Lower lobe of right lung (tissue), 2 donors: ENCODE measurements at regions not wholly inside any gene's neighbourhood (a gene's known extent, or its start where the extent isn't known, plus 50 kb on each side); places are given as distances from the start of the nearest gene placed in this dataset.
A peak's percentile ranks its signal among the peaks of the same experiment; 100 is the strongest.

ENCODE experiments used
- ATAC-seq, 2 donors: fragments of 200-7000 bp; cut with Tn5 transposase; one replicate each; pipeline ENCODE4 v1.9.1; 2020 to 2022; ENCODE audit warnings: mild to moderate bottlenecking in 2 of 2, moderate library complexity in 2 of 2
- DNase-seq: peaks from one replicate; pipeline ENCODE4 v3.0.0-alpha.2; 2020
- H3K27ac ChIP-seq: fragments of 200-600 bp; one replicate; pipeline ENCODE4 v1.8.0; 2022
- H3K27me3 ChIP-seq: fragments of 200-600 bp; one replicate; pipeline ENCODE4 v1.8.0; 2022; ENCODE audit warnings: low read depth
- H3K36me3 ChIP-seq: fragments of 200-600 bp; one replicate; pipeline ENCODE4 v1.8.0; 2022; ENCODE audit warnings: mild to moderate bottlenecking
- H3K4me1 ChIP-seq: fragments of 200-600 bp; one replicate; pipeline ENCODE4 v1.8.0; 2022
- H3K4me3 ChIP-seq: fragments of 200-600 bp; one replicate; pipeline ENCODE4 v1.8.0; 2022; ENCODE audit warnings: mild to moderate bottlenecking
- H3K9me3 ChIP-seq: fragments of 200-600 bp; one replicate; pipeline ENCODE4 v1.8.0; 2022
- intact Hi-C: fragments of 100-400 bp; cut with DNase I; formaldehyde crosslinking; loops from one replicate; pipeline ENCODE4 v1.11.0; 2022
- TF ChIP-seq, protein P1 (sequence below): fragments of 200-600 bp; IDR thresholded peaks from one replicate; pipeline ENCODE4 v1.8.0; 2022; ENCODE audit warnings: antibody characterized with exemption, mild to moderate bottlenecking
- donor health status: DM: no; HTN: yes; CAD: no; lungs with severe emphysema.

GRCh38 chr21:27719226-27719625, 752.3 kb upstream of the ADAMTS5 start:
- ATAC-seq (no peak), DNase-seq (no peak)
- TF ChIP-seq, protein P1, sequence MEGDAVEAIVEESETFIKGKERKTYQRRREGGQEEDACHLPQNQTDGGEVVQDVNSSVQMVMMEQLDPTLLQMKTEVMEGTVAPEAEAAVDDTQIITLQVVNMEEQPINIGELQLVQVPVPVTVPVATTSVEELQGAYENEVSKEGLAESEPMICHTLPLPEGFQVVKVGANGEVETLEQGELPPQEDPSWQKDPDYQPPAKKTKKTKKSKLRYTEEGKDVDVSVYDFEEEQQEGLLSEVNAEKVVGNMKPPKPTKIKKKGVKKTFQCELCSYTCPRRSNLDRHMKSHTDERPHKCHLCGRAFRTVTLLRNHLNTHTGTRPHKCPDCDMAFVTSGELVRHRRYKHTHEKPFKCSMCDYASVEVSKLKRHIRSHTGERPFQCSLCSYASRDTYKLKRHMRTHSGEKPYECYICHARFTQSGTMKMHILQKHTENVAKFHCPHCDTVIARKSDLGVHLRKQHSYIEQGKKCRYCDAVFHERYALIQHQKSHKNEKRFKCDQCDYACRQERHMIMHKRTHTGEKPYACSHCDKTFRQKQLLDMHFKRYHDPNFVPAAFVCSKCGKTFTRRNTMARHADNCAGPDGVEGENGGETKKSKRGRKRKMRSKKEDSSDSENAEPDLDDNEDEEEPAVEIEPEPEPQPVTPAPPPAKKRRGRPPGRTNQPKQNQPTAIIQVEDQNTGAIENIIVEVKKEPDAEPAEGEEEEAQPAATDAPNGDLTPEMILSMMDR = no peak
- Histone ChIP-seq H3K4me3 (no peak overlapping the region), H3K4me1 (no peaks in the 10 kb centered on the region), H3K9me3 (no peaks in the 10 kb centered on the region), H3K36me3 (no peaks in the 10 kb centered on the region), H3K27ac (no peak overlapping the region), H3K27me3 (no peaks in the 10 kb centered on the region)
- intact Hi-C loops = no loop called here

DNA sequence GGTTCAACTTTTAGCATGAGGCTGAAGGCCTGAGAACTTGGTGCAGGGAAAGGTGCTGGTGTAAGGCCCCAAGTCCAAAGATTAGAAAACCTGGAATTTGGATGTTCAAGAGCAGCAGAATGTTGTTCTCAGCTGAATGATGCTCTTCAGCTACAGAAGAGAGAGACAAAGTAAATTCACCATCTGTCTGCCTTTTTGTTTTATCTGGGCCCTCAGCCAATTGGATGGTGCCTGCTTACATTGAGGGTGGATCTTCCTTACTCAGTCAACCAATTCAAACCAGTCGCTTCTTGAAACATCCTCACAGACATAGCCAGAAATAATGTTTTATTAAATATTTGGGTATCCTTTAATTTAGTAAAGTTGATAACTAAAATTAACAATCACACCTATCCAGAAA, 748.2 kb upstream of the ADAMTS5 start:
- DNase-seq (no peak), ATAC-seq (no peak)
- H3K27ac ChIP-seq = no peak overlapping the region
- TF ChIP-seq, protein P1 = no peak
- intact Hi-C loops = no loop called here
- no peaks in the 10 kb centered on the region for H3K36me3 ChIP-seq
- no peaks in the 10 kb centered on the region for H3K9me3 ChIP-seq
- no peak overlapping the region for H3K4me3 ChIP-seq
- peaks cover 3% of the 10 kb centered on the region for H3K4me1 ChIP-seq
- no peaks in the 10 kb centered on the region for H3K27me3 ChIP-seq

GRCh38 chr21:27713154-27714109, 746.5 kb upstream of the ADAMTS5 start:
- H3K9me3 ChIP-seq = no peaks in the 10 kb centered on the region
- no peak overlapping the region for H3K4me3 ChIP-seq
- intact Hi-C loops = no loop called here
- DNase-seq (peak; percentile 60), ATAC-seq (peak; percentile 64 to 81)
- H3K27me3 ChIP-seq = no peaks in the 10 kb centered on the region
- peaks cover 3% of the 10 kb centered on the region for H3K4me1 ChIP-seq
- TF ChIP-seq, protein P1 = no peak
- no peak overlapping the region for H3K27ac ChIP-seq
- no peaks in the 10 kb centered on the region for H3K36me3 ChIP-seq

DNA sequence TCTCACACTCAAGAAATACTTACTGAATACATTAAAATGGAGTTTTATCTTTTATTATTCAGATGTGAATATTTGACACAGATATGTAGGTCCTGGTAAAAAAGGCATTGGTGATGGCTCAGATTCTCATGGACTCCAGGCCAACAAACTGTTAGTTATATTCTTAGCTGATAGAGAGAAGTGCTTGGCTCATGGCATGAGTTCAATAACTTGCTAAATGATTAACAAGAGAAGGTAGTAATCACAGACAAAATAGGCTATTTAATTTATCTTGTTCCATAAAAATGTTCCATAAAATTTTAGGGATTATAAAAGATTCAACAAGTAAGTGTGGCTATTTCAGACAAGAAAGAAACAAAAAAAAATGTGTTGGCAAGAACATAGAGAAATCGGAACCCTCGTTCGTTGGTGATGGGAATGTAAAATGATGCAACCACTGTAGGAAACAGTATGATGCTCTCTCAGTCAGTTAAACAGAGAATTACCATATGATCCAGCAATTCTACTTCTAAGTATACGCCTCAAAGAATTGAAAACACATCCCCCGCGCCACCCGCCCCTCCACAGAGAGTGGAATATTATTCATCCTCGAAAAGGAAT, 737.8 kb upstream of the ADAMTS5 start:
- TF ChIP-seq, protein P1 = no peak
- ATAC-seq (no peak), DNase-seq (no peak)
- Histone ChIP-seq H3K27ac (no peak overlapping the region), H3K36me3 (no peaks in the 10 kb centered on the region), H3K4me1 (peaks cover 6% of the 10 kb centered on the region), H3K27me3 (no peaks in the 10 kb centered on the region), H3K4me3 (no peak overlapping the region), H3K9me3 (peaks cover 6% of the 10 kb centered on the region)
- intact Hi-C loops = loop anchor here (5.0 kb wide), 1 partner anchor 857 kb away; the partner anchor contains the start of gene ADAMTS1

DNA sequence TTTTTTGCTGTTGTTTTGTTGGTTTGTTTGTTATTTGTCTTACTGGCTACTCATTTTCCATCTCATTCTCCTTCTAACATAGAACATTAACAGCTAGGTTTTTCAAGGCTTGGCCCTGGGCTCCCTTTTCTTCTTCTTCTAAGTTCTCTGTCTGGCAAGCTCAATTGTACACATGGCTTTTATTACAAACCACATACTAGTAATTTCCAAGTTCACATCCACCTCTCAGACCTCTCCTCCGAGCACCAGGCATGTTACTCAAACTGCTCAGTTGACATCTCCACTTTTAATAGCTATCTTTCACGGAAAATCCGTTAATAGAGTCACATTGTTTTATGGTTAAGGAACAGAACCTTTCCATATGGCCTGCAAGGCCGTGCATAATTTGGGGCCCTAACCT, 736.9 kb upstream of the ADAMTS5 start:
- ATAC-seq (no peak), DNase-seq (no peak)
- peaks cover 6% of the 10 kb centered on the region for H3K9me3 ChIP-seq
- no peaks in the 10 kb centered on the region for H3K36me3 ChIP-seq
- no peak overlapping the region for H3K4me3 ChIP-seq
- peaks cover 6% of the 10 kb centered on the region for H3K4me1 ChIP-seq
- H3K27ac ChIP-seq = no peak overlapping the region
- TF ChIP-seq, protein P1 = no peak
- intact Hi-C loops = loop anchor here (5.0 kb wide), 1 partner anchor 856 kb away; the partner anchor contains the start of gene ADAMTS1
- no peaks in the 10 kb centered on the region for H3K27me3 ChIP-seq
